SK-N-SH (cell line): ENCODE measurements at regions not wholly inside any gene's neighbourhood (a gene's known extent, or its start where the extent isn't known, plus 50 kb on each side); places are given as distances from the start of the nearest gene placed in this dataset.

Experiments
- EP300 ChIP-seq, 2 experiments: IDR thresholded peaks; 2 replicates each; pipeline versions ENCODE4 v1.4.0 to v1.6.1; 2012; ENCODE audit warnings: borderline replicate concordance in 1 of 2, low read depth in 1 of 2, low read length in 1 of 2
- EZH2phosphoT487 ChIP-seq: fragments of 200-600 bp; sonication (generic); IDR thresholded peaks from 2 replicates; pipeline ENCODE4 v1.6.1; 2017; ENCODE audit warnings: low read depth, mixed run types, mild to moderate bottlenecking, antibody characterized with exemption, moderate library complexity, borderline replicate concordance
- RFX5 ChIP-seq: IDR thresholded peaks from 2 replicates; pipeline ENCODE4 v1.6.1; 2012; ENCODE audit warnings: mild to moderate bottlenecking, improper control_type of control experiment, low read length
- RXRA ChIP-seq: IDR thresholded peaks from 2 replicates; pipeline ENCODE4 v1.4.0; 2012; ENCODE audit warnings: low read depth, mild to moderate bottlenecking, borderline replicate concordance
- TF ChIP-seq, protein P1 (sequence below): IDR thresholded peaks from 2 replicates; pipeline ENCODE4 v1.6.1; 2012; ENCODE audit warnings: mild to moderate bottlenecking, low read depth, low read length, moderate library complexity
- TF ChIP-seq, protein P2 (sequence below): fragments of 200-600 bp; sonication (generic); IDR thresholded peaks from 2 replicates; pipeline ENCODE4 v1.6.1; 2017; ENCODE audit warnings: antibody characterized with exemption, mild to moderate bottlenecking, moderate library complexity

DNA sequence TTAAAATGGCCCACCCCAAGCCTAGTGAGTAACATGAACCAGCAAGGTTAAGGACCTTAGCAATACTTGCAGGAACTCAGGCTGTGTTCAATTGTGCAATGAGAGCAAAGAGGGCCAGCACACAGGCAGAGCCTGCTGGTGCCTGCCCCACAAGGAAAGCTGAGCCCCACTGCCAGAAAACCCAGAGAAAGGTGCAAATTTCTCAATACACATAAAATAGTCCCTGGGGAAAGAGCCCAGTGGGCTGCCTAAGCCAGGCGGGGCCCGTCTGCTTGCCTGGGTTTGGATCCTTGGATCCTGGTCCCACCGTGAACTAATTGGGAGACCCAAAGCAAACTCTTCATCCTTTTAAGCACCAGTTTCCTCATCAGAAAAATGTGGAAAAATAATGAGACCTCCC, 128.5 kb upstream of the CACNA1E start:
- TF ChIP-seq, protein P1, sequence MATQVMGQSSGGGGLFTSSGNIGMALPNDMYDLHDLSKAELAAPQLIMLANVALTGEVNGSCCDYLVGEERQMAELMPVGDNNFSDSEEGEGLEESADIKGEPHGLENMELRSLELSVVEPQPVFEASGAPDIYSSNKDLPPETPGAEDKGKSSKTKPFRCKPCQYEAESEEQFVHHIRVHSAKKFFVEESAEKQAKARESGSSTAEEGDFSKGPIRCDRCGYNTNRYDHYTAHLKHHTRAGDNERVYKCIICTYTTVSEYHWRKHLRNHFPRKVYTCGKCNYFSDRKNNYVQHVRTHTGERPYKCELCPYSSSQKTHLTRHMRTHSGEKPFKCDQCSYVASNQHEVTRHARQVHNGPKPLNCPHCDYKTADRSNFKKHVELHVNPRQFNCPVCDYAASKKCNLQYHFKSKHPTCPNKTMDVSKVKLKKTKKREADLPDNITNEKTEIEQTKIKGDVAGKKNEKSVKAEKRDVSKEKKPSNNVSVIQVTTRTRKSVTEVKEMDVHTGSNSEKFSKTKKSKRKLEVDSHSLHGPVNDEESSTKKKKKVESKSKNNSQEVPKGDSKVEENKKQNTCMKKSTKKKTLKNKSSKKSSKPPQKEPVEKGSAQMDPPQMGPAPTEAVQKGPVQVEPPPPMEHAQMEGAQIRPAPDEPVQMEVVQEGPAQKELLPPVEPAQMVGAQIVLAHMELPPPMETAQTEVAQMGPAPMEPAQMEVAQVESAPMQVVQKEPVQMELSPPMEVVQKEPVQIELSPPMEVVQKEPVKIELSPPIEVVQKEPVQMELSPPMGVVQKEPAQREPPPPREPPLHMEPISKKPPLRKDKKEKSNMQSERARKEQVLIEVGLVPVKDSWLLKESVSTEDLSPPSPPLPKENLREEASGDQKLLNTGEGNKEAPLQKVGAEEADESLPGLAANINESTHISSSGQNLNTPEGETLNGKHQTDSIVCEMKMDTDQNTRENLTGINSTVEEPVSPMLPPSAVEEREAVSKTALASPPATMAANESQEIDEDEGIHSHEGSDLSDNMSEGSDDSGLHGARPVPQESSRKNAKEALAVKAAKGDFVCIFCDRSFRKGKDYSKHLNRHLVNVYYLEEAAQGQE, result no peak
- TF ChIP-seq RFX5 (no peak), EP300 (IDR thresholded peaks at IDR 0.05; ENCODE audit: borderline replicate concordance in 1 of 2, low read depth in 1 of 2, low read length in 1 of 2) (no peak), RXRA (no peak), EZH2phosphoT487 (no peak)
- TF ChIP-seq, protein P2, sequence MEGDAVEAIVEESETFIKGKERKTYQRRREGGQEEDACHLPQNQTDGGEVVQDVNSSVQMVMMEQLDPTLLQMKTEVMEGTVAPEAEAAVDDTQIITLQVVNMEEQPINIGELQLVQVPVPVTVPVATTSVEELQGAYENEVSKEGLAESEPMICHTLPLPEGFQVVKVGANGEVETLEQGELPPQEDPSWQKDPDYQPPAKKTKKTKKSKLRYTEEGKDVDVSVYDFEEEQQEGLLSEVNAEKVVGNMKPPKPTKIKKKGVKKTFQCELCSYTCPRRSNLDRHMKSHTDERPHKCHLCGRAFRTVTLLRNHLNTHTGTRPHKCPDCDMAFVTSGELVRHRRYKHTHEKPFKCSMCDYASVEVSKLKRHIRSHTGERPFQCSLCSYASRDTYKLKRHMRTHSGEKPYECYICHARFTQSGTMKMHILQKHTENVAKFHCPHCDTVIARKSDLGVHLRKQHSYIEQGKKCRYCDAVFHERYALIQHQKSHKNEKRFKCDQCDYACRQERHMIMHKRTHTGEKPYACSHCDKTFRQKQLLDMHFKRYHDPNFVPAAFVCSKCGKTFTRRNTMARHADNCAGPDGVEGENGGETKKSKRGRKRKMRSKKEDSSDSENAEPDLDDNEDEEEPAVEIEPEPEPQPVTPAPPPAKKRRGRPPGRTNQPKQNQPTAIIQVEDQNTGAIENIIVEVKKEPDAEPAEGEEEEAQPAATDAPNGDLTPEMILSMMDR, result no peak
